GM19035 (cell line): ENCODE measurements at regions not wholly inside any gene's neighbourhood (a gene's known extent, or its start where the extent isn't known, plus 50 kb on each side); places are given as distances from the start of the nearest gene placed in this dataset.

ENCODE experiments used
- ATAC-seq: cut with Tn5 transposase; IDR thresholded peaks from one replicate; pipeline ENCODE4 v1.9.1; 2021; ENCODE audit not compliant: unreplicated experiment

- no peak for ATAC-seq
These were observed 888.7 kb upstream of the CNTNAP5 start for GRCh38 chr2:123136419-123136818.

- ATAC-seq = no peak
These were observed 881.0 kb upstream of the CNTNAP5 start for GRCh38 chr2:123144082-123144481.

- no peak for ATAC-seq
These were observed 872.0 kb upstream of the CNTNAP5 start for GRCh38 chr2:123153041-123153440.

GRCh38 chr2:123154195-123154594 is 870.9 kb upstream of the CNTNAP5 start:
- ATAC-seq = no peak

GRCh38 chr2:123157016-123157415 is 868.1 kb upstream of the CNTNAP5 start:
- no peak for ATAC-seq

GRCh38 chr2:123162400-123163016 is 862.6 kb upstream of the CNTNAP5 start:
- no peak for ATAC-seq

GRCh38 chr2:123163398-123163797 is 861.7 kb upstream of the CNTNAP5 start:
- no peak for ATAC-seq

- no peak for ATAC-seq
These were observed 860.9 kb upstream of the CNTNAP5 start for GRCh38 chr2:123164216-123164615.

- ATAC-seq = no peak
These were observed 859.5 kb upstream of the CNTNAP5 start for GRCh38 chr2:123165616-123166015.

GRCh38 chr2:123179526-123179925 is 845.6 kb upstream of the CNTNAP5 start:
- no peak for ATAC-seq

GRCh38 chr2:123195957-123196356 is 829.1 kb upstream of the CNTNAP5 start:
- no peak for ATAC-seq

- no peak for ATAC-seq
These were observed 825.1 kb upstream of the CNTNAP5 start for GRCh38 chr2:123200035-123200434.

GRCh38 chr2:123207245-123207644 is 817.8 kb upstream of the CNTNAP5 start:
- no peak for ATAC-seq

- no peak for ATAC-seq
These were observed 815.9 kb upstream of the CNTNAP5 start for GRCh38 chr2:123209202-123209601.

GRCh38 chr2:123211181-123211580 is 813.9 kb upstream of the CNTNAP5 start:
- ATAC-seq = no peak

GRCh38 chr2:123245156-123245555 is 779.9 kb upstream of the CNTNAP5 start:
- no peak for ATAC-seq

GRCh38 chr2:123258877-123259539 is 766.1 kb upstream of the CNTNAP5 start:
- no peak for ATAC-seq

GRCh38 chr2:123262856-123263255 is 762.2 kb upstream of the CNTNAP5 start:
- ATAC-seq = no peak

GRCh38 chr2:123283431-123283830 is 741.7 kb upstream of the CNTNAP5 start:
- ATAC-seq = no peak

GRCh38 chr2:123303731-123304130 is 721.4 kb upstream of the CNTNAP5 start:
- ATAC-seq = no peak
